ENCODE measurements at regions not wholly inside any gene's neighbourhood (a gene's known extent, or its start where the extent isn't known, plus 50 kb on each side); places are given as distances from the start of the nearest gene placed in this dataset.

DNA sequence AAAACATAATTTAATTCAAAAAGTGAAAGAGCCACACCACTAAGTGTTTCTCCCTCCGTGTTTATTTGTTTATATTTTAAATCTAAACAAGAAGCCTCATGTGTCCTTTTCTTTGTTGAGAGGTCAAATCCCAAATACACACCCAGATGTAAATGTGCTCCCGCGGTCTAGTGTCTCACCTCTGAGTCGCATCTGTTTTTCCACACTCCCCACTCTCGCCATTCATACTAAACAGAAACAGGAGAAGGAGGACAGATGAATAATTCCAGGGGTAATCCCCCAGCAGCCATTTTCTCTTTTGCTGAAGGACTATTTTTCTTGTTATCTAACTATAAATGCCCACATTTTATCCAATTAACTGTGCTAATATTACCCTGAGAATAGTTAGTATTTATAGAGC lies 361.6 kb upstream of the RIOK2 start:
- H3K36me3 Mint-ChIP-seq (ENCODE audit: insufficient read depth): no peaks in the 10 kb centered on the region
- H3K27me3 Mint-ChIP-seq: no peaks in the 10 kb centered on the region
- peaks cover 4 to 10% of the 10 kb centered on the region in 2 donors for H3K9me3 Mint-ChIP-seq
- DNase-seq: no peak
- no peak overlapping the region for H3K27ac Mint-ChIP-seq
- ATAC-seq (replicated peaks): no peak
- H3K4me3 Mint-ChIP-seq: no peak overlapping the region
- no peaks in the 10 kb centered on the region for H3K4me1 Mint-ChIP-seq (ENCODE audit: low read depth in 2 of 2)

- H3K4me1 Mint-ChIP-seq (ENCODE audit: low read depth in 2 of 2): no peaks in the 10 kb centered on the region
- H3K27ac Mint-ChIP-seq: no peak overlapping the region
- ATAC-seq (replicated peaks) (no peak), DNase-seq (no peak)
- peaks cover 4 to 6% of the 10 kb centered on the region in 2 donors for H3K9me3 Mint-ChIP-seq
- H3K4me3 Mint-ChIP-seq: no peak overlapping the region
- H3K36me3 Mint-ChIP-seq (ENCODE audit: insufficient read depth): no peaks in the 10 kb centered on the region
- no peaks in the 10 kb centered on the region for H3K27me3 Mint-ChIP-seq
Measured at GRCh38 chr5:97545446-97545845, 362.4 kb upstream of the RIOK2 start.

- peaks cover 4 to 6% of the 10 kb centered on the region in 2 donors for H3K9me3 Mint-ChIP-seq
- H3K4me1 Mint-ChIP-seq (ENCODE audit: low read depth in 2 of 2): no peaks in the 10 kb centered on the region
- H3K27me3 Mint-ChIP-seq: no peaks in the 10 kb centered on the region
- no peaks in the 10 kb centered on the region for H3K36me3 Mint-ChIP-seq (ENCODE audit: insufficient read depth)
- no peak overlapping the region for H3K27ac Mint-ChIP-seq
- DNase-seq (no peak), ATAC-seq (replicated peaks) (no peak)
- no peak overlapping the region for H3K4me3 Mint-ChIP-seq
Measured at GRCh38 chr5:97545886-97546535, 363.0 kb upstream of the RIOK2 start.

DNA sequence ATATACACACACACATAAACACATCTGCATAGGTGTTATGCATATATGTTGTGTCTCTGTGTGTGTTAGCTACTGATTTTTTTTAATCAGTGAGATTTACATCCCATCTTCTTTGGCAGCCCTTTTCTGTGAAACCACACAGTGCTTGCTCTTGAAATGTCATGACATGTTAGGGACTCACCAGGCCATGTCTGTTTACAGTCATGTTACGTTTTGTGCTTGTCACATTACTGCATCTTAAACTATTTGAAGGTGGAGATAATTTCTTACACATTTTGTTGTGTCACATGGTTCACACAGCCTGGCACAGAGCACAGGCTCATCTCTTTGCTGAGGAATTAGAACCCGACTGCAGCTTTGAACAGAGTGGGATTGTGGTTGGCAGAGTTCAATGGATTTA lies 364.4 kb upstream of the RIOK2 start:
- Mint-ChIP-seq H3K4me1 (ENCODE audit: low read depth in 2 of 2) (no peaks in the 10 kb centered on the region), H3K27me3 (no peaks in the 10 kb centered on the region), H3K4me3 (no peak overlapping the region), H3K27ac (no peak overlapping the region), H3K9me3 (peaks cover 4 to 6% of the 10 kb centered on the region in 2 donors), H3K36me3 (ENCODE audit: insufficient read depth) (no peaks in the 10 kb centered on the region)
- DNase-seq (no peak), ATAC-seq (replicated peaks) (no peak)

GRCh38 chr5:97547999-97548738 lies 365.1 kb upstream of the RIOK2 start:
- no peaks in the 10 kb centered on the region for H3K36me3 Mint-ChIP-seq (ENCODE audit: insufficient read depth)
- H3K4me1 Mint-ChIP-seq (ENCODE audit: low read depth in 2 of 2): no peaks in the 10 kb centered on the region
- H3K9me3 Mint-ChIP-seq: peaks cover 4 to 6% of the 10 kb centered on the region in 2 donors
- no peaks in the 10 kb centered on the region for H3K27me3 Mint-ChIP-seq
- H3K27ac Mint-ChIP-seq: no peak overlapping the region
- ATAC-seq (replicated peaks) (no peak), DNase-seq (no peak)
- no peak overlapping the region for H3K4me3 Mint-ChIP-seq

GRCh38 chr5:97548739-97549080 lies 365.7 kb upstream of the RIOK2 start:
- H3K36me3 Mint-ChIP-seq (ENCODE audit: insufficient read depth): no peaks in the 10 kb centered on the region
- H3K4me1 Mint-ChIP-seq (ENCODE audit: low read depth in 2 of 2): no peaks in the 10 kb centered on the region
- no peak overlapping the region for H3K27ac Mint-ChIP-seq
- no peak for DNase-seq
- peaks cover 4 to 6% of the 10 kb centered on the region in 2 donors for H3K9me3 Mint-ChIP-seq
- H3K27me3 Mint-ChIP-seq: no peaks in the 10 kb centered on the region
- H3K4me3 Mint-ChIP-seq: no peak overlapping the region
- ATAC-seq (replicated peaks): no peak

DNA sequence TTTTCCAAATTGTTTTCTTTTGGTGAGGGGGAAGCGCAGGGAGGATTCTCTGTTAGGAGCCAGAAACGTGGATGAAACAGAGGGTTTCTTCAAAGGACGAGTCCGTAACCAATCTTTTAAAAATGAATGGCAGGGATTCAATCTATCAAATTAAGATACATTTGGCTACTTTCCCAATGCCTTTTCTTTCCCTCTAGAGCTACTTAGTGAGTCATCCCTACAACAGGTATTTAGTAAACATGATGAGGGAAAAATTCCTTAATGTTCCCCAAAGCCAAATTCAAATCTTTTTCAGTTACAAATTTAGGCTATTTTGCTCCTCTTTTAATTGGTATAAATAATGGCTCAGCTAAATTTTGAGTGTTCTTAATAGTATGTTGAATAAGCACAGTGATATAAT lies 366.4 kb upstream of the RIOK2 start:
- ATAC-seq (replicated peaks): no peak
- Mint-ChIP-seq H3K4me1 (ENCODE audit: low read depth in 2 of 2) (no peaks in the 10 kb centered on the region), H3K27me3 (no peaks in the 10 kb centered on the region), H3K9me3 (peaks cover 4 to 6% of the 10 kb centered on the region in 2 donors), H3K36me3 (ENCODE audit: insufficient read depth) (no peaks in the 10 kb centered on the region), H3K4me3 (no peak overlapping the region), H3K27ac (no peak overlapping the region)
- DNase-seq: no peak

- no peaks in the 10 kb centered on the region for H3K36me3 Mint-ChIP-seq (ENCODE audit: insufficient read depth)
- H3K27ac Mint-ChIP-seq: no peak overlapping the region
- no peak for DNase-seq
- no peak for ATAC-seq (replicated peaks)
- peaks cover 4 to 6% of the 10 kb centered on the region in 2 donors for H3K9me3 Mint-ChIP-seq
- no peak overlapping the region for H3K4me3 Mint-ChIP-seq
- H3K27me3 Mint-ChIP-seq: no peaks in the 10 kb centered on the region
- H3K4me1 Mint-ChIP-seq (ENCODE audit: low read depth in 2 of 2): no peaks in the 10 kb centered on the region
Measured at GRCh38 chr5:97550164-97550563, 367.1 kb upstream of the RIOK2 start.

DNA sequence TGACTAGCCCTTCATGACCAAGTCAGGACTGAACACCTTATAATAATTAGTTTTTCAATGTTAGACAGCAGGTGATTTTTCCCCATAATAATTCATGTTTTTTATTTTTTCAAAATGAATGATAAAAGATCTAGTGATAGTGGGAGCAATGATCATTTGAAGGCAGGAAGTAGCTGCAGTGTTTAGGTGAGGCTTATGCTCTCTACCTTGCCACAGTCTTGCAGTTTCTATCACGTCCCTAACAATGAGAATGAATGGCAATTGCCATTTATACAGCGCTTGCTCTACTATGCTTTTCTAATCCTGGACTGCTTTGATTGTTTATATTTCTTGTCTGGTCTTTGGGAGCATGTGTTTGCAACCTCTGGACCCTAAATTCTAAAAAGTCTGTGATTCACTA lies 367.8 kb upstream of the RIOK2 start:
- H3K4me3 Mint-ChIP-seq: no peak overlapping the region
- H3K36me3 Mint-ChIP-seq (ENCODE audit: insufficient read depth): no peaks in the 10 kb centered on the region
- no peaks in the 10 kb centered on the region for H3K27me3 Mint-ChIP-seq
- ATAC-seq (replicated peaks): no peak
- no peak overlapping the region for H3K27ac Mint-ChIP-seq
- no peak for DNase-seq
- no peaks in the 10 kb centered on the region for H3K4me1 Mint-ChIP-seq (ENCODE audit: low read depth in 2 of 2)
- peaks cover 6 to 10% of the 10 kb centered on the region in 2 donors for H3K9me3 Mint-ChIP-seq

DNA sequence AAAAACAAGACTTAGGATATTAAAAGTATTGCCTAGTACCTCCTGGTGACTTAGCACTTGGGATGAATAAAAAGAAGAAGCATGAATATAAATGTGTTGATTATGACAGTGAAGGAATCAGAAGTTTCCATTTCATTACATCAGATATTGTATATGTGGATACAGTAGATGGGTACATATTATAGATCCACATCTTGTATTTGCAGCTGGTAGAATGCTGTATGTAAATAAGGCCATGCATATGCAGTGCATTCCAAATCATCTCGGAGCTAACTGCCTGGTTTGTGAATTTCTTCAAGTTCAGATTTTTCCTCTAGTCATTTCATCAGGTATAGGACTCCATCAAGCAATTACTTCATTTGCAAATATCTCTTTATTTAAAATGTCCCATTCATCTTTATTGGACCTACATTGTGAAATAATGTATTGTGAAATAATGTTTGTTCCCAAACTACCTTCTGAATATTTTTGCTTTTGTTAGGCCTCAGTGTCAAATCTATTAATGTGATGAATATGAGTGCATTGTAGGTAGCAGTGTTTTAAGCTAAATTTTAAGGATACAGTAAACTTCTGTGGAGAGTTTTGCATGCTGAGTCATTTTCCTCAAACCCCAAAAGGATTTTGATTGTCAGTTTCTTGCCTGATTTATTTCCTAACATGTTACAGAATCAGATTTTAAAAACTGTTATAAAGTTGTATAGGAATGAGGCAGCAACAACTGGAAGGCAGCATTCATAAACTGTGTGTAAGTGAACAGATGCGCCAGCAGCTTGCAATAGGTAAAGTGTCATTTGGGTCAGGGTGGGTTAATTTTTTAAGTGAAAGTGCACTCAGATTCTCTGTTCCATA lies 370.8 kb upstream of the RIOK2 start:
- no peak for ATAC-seq (replicated peaks)
- Mint-ChIP-seq H3K36me3 (ENCODE audit: insufficient read depth) (no peaks in the 10 kb centered on the region), H3K27me3 (no peaks in the 10 kb centered on the region)

GRCh38 chr5:97554977-97555643 lies 372.1 kb upstream of the RIOK2 start:
- peaks cover 2 to 13% of the 10 kb centered on the region in 2 donors for H3K9me3 Mint-ChIP-seq
- H3K4me3 Mint-ChIP-seq: no peak overlapping the region
- DNase-seq (no peak), ATAC-seq (replicated peaks) (no peak)
- H3K36me3 Mint-ChIP-seq (ENCODE audit: insufficient read depth): no peaks in the 10 kb centered on the region
- no peak overlapping the region for H3K27ac Mint-ChIP-seq
- no peaks in the 10 kb centered on the region for H3K4me1 Mint-ChIP-seq (ENCODE audit: low read depth in 2 of 2)
- H3K27me3 Mint-ChIP-seq: no peaks in the 10 kb centered on the region

More for the DNA sequence above, 370.8 kb upstream of the RIOK2 start:
- Mint-ChIP-seq H3K27ac (no peak overlapping the region), H3K4me3 (no peak overlapping the region), H3K9me3 (peaks cover 2 to 13% of the 10 kb centered on the region in 2 donors), H3K4me1 (ENCODE audit: low read depth in 2 of 2) (no peaks in the 10 kb centered on the region)
- no peak for DNase-seq

DNA sequence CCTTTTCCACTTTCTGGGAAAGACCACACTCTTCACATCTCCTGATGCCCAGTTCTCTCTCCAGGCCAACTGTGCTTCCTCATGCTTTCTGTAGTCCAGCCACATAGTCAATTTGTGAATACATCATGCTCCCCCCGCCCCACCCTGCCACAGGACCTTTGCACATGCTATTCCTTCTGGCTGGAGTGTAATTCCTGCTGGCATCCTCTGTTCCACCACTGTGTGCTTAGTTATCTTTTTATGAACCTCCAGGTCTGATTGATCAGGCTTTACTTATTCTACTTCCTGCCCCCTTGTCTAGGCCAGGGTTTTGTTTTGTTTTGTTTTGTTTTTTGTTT lies 372.6 kb upstream of the RIOK2 start:
- H3K4me1 Mint-ChIP-seq (ENCODE audit: low read depth in 2 of 2): no peaks in the 10 kb centered on the region
- no peaks in the 10 kb centered on the region for H3K36me3 Mint-ChIP-seq (ENCODE audit: insufficient read depth)
- peaks cover 2 to 13% of the 10 kb centered on the region in 2 donors for H3K9me3 Mint-ChIP-seq
- no peaks in the 10 kb centered on the region for H3K27me3 Mint-ChIP-seq
- ATAC-seq (replicated peaks) (no peak), DNase-seq (no peak)
- H3K27ac Mint-ChIP-seq: no peak overlapping the region
- no peak overlapping the region for H3K4me3 Mint-ChIP-seq

DNA sequence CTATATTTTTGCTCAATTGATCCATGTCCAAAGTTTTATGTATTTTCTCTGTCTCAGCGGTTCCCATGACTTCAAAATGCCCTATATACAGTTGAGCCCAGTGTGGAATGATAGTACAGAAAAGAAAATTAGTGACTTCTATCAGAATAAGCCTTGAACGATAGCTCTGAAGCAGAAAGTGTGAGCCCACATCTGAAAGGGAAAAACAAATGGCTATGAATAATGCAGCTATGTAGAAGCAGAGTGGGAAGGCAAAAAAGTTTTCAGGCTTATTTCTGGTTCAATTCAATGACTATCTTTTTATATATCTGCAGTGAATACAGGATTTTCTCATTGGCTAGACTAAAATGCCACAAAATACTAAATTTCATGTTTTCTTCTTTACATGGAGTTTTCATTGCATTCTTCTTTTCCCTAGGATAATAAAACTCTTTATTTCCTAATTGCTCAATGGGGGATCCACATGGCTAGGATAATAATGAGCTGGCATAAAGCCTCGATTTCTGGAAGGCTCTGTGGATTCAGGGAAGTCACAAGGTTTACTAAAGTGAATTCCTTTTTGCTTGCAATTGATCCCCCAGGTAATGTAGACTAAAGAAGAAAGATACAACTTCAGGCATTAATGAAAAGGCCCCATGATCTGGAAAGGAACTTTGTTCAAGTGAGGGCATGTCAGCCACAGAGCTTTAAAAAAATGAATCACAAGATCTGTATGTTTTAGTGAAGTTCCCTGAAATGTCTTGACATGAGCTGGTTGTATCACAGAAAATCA lies 377.0 kb upstream of the RIOK2 start:
- Mint-ChIP-seq H3K36me3 (ENCODE audit: insufficient read depth) (no peaks in the 10 kb centered on the region), H3K4me1 (ENCODE audit: low read depth in 2 of 2) (no peaks in the 10 kb centered on the region), H3K27me3 (no peaks in the 10 kb centered on the region), H3K4me3 (no peak overlapping the region), H3K9me3 (peaks cover 5 to 13% of the 10 kb centered on the region in 2 donors), H3K27ac (no peak overlapping the region)
- ATAC-seq (replicated peaks): no peak
- DNase-seq: no peak

Data from effector memory CD8-positive, alpha-beta T cell (primary cell).